GM21619 (cell line): ENCODE measurements at regions not wholly inside any gene's neighbourhood (a gene's known extent, or its start where the extent isn't known, plus 50 kb on each side); places are given as distances from the start of the nearest gene placed in this dataset.

Experiments
- ATAC-seq: cut with Tn5 transposase; IDR thresholded peaks from one replicate; pipeline ENCODE4 v1.9.1; 2021; ENCODE audit not compliant: unreplicated experiment

DNA sequence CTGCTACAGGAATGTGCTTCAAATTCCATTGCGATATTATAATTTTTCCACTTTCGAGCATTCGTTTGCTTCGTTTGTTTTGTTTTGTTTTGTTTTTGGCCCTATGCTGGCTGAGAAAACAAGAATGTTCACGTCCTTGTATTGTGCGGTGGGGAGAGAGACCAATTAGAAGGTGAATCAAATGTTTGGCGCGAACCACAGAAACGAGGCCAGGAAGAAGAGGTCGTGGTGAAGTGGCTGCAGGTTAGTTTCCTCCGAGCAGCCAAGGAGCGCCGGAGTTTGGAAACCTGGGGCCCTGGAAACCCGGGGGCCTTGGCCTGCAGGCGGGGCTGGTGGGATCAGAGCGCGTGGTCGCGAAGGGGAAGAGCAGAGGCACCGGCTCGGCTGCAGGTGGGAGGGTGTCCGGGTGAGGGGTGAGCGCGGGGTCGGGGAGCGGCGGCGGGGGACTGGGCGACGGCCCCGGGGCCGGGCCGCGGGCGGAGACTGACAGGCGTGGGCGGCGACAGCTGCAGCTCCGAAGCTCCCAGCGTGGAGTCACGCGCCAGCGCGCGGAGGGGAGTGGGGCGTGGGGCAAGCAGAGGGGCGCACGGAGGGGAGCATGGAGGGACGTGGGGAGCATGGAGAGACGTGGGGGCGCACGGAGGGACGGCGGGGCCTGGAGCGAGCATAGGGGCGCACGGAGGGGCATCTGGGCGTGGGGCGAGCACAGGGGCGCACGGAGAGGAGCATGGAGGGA, 141.5 kb upstream of the PDE10A start:
- no peak for ATAC-seq

GRCh38 chr6:165800337-165800736, 137.3 kb upstream of the PDE10A start:
- no peak for ATAC-seq

DNA sequence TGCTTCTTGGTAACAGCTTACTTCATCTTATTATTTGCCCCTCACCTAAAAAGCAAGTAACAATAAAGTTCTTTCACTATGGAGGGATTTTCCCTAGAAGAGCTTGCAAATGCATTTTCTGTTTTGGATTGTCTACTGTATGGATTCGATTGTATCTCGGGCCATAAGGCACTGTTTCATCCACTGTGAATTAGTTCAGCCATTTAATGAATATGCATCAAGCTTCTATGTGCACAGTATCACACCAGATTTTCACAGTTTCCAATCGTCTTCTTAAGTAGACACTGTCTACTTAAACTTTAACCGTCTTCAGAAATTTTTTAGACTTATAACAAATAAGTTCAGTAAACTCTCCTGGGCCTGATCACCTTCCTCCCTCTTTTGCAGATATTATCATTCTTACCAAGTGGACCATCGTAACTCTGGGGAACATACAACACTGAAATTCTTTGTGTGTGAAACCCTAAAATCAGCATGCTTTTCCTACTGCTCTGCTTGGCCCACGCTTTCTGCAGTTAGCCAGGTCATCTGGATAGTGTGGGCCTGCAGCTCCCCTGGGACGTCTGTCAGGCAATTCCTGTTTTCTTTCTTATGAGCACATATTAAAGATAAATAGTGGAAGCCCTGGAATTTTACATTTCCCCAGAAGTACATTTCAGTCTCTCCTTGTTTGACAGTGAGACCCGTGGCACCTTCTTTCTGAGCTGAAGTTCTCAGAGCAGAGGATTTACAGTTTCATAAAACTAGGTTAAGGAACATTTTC, 136.5 kb upstream of the PDE10A start:
- ATAC-seq = no peak

GRCh38 chr6:165798991-165799390, 135.9 kb upstream of the PDE10A start:
- no peak for ATAC-seq

GRCh38 chr6:165794179-165794601, 131.1 kb upstream of the PDE10A start:
- ATAC-seq = no peak

DNA sequence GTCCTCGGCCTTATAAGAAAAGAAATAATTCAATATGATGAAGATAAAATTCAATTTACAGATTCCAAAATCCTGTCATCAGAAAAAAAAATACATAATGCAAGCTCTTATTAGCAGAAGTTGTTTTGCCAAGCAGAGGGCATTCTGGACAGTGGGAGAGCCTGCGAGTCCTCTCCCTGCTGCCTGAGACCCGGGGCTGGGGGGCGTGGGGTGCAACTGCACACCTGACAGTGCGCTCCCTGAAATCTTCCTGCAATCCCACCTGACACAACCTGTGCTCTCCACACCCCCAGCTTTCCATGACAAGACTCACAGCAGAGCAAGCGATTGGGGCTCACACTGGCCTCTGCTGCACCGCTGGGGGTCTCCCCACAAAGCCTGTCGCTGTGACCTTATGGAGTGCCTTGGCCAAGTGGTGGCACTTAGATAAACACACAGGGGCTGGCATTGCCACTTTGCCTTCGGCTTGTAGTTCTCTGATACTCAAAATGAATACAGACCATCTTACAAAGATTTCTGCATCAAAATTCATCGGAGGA, 130.3 kb upstream of the PDE10A start:
- ATAC-seq = no peak

GRCh38 chr6:165791876-165792437, 128.9 kb upstream of the PDE10A start:
- ATAC-seq = no peak

DNA sequence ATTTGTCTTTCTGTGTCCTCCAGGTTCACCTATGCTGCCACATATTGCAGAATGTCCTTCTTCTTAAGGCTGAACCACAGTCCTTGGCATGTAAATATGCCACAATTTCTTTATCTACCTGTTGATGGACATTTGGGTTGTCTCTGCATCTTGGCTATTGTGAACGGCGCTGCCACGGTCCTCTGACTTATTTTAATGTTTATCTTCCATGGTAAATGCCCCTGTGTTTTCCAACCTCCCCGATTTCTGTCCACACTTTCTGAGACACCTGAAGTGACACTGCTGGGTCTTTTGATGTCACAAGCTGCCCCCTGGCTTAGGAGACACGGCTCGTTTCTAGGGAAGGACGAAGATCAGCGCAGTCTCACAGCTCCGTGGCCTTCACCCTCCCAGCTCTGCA, 128.3 kb upstream of the PDE10A start:
- ATAC-seq = no peak

GRCh38 chr6:165782812-165783211, 119.8 kb upstream of the PDE10A start:
- no peak for ATAC-seq

DNA sequence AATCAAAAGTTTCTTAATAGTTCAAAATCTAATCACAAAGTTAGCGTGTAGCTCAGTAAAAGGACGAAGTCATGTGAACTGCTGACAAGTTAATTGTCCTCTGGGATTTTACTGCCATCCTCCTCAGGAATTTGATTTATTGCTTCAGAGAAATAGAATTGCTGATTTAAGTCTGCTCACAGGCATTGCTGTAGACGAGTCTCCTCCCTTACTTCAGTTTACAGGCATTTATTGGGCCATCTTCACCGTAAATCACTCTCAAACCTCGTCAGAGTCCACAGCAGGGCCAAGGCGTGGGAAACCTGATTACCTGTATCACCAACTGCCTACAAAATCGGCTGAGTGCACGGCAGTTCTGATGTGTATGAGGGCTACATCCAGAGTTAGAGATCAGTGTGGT, 119.1 kb upstream of the PDE10A start:
- ATAC-seq = no peak

DNA sequence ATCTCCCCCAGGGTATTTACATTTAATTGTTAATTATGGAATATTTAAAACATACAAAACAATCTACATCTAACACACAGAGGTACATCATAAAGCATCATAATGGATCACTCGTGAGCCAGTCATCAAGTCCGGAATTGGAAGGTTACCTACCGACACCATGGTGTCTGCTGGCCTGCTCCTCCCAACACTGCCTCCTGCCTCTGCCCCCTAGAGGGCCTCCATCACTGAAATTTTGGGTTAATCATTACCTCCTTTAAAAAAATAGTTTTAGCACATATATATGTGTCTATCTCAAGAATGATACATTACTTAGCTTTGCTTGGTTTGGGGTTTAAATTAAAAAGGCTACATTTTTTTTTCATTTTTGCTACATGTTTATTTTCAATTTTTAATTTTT, 114.6 kb upstream of the PDE10A start:
- no peak for ATAC-seq

GRCh38 chr6:165776691-165777090, 113.7 kb upstream of the PDE10A start:
- no peak for ATAC-seq

DNA sequence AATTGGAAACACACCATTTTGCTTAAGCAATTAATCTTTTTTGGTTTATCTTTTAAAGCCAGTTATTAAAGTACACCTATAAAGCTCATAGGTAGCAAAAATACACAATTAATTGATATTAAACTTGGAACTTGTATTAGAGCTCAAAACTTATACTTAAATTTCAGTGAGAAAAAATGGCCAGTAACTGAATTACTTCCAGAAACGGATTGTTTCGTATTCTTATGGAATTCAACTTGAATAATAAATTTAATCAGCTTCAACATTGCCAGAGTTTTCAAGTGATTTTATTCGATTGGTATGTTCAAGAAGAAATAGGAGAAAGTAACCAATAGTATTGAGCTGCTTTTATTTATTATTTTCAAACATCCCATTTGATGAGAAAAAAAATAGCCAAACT, 112.7 kb upstream of the PDE10A start:
- no peak for ATAC-seq

DNA sequence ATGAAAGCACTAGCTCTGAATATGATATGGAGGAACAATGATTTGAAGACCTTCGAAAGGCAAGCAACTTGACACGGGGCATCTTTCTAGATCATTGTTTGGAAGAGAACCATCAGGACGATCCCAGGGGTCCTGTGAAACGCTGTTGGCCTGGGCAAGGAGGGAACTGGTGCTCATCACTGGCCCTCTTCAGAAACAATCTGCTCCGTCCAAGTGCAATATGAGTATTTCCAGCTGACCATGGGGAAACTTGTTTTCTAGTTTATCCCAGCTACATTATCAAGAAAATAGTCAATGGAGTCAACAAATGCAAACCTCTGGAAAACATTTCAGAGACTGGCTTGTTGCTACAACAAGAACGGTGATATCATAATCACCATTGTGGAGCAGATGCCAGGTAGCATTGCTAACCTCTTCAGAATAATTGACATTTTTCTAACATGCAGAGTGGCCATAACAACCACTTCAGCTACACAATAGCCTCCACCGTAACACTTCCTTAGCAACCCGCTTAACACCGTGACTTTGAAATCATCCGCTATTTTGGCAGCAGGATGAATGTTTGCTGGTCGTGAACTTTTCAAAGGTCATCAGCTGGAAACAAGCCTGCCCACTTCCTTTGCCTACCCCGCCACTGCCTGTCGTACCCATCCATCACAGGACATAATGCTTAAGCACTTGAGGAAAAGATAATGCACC, 112.0 kb upstream of the PDE10A start:
- ATAC-seq = no peak

DNA sequence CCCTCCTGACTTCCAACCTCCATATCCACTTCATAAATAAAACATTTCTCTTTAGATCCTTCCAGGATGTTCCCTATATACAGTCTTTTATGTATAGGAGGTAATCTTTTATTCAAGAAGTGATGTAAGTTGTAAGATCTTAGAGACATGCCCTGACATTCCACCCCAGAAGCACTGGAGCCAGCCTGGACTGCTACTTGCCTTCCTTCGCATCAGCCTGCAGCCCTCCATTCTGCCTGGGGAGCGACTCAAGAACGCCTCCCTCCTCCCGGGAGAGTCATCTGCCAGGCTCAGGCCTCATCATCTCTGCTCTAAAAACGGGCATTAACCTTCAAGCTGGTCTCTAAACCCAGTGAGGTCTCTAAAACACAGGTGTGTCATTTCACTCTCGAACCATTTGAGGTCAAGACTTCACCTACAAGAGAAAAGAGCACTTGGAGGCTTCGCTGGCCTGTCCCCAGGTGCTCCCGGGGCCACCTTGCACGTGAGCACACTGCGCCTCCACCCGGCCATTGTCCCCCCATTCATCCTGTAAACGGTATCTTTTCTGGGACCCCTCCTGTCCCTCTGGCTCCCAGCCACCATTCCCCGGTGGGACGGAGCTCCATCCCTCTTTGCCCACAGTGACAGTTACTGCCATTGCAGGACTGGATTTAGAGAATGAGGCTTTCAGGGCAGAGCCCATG, 107.5 kb upstream of the PDE10A start:
- no peak for ATAC-seq

DNA sequence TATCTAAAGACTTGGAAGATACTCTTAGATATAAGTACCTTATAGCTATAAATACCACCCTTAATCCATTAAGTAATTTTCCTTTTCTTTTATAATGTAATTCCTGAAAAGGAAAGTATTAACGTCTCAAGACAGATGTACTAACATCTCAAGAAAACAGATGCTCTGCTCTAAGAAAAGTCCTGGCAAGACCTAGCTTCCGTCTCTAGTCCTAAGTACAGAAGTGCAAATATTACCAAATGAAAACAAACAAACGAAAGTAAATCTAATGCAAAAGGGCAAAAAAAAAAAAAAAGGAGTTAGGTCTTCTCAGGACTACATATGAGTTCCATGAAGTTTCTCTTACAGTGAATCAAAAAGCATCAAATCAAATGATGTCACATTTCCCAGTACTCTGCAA, 106.8 kb upstream of the PDE10A start:
- ATAC-seq = no peak

- no peak for ATAC-seq
Observed at GRCh38 chr6:165769401-165769800, 106.4 kb upstream of the PDE10A start.

- ATAC-seq = no peak
Observed at GRCh38 chr6:165768961-165769360, 105.9 kb upstream of the PDE10A start.

DNA sequence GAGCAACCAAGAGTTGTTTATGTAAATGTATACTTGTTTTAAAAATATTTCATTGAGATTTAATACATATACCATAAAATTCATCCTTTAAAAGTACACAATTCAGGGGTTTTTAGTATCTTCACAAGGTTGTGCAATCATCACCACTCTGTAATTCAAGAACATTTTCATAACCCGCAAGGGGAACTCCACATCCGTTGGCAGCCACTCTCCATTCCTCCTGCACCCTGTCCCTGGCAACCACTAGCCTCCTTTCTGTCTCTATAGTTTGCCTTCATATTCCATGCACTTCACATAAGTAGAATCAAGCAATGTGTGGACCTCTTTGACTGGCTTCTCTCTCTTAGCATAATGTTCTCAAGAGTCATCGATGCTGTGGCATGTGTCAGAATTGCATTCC, 104.2 kb upstream of the PDE10A start:
- no peak for ATAC-seq

- no peak for ATAC-seq
Observed at GRCh38 chr6:165766457-165766856, 103.4 kb upstream of the PDE10A start.

GRCh38 chr6:165766026-165766425, 103.0 kb upstream of the PDE10A start:
- no peak for ATAC-seq
